Raji (cell line): ENCODE measurements at regions not wholly inside any gene's neighbourhood (a gene's known extent, or its start where the extent isn't known, plus 50 kb on each side); places are given as distances from the start of the nearest gene placed in this dataset.

ENCODE experiments used
- POLR2A ChIP-seq: IDR thresholded peaks from 2 replicates; pipeline ENCODE4 v1.6.1; 2011; ENCODE audit warnings: low read depth, low read length, control low read depth; ENCODE audit not compliant: insufficient read depth

- TF ChIP-seq POLR2A, result no peak
These were observed 160.4 kb downstream of the UACA start for GRCh38 chr15:70602834-70603560.

- TF ChIP-seq POLR2A, result no peak
These were observed 161.1 kb downstream of the UACA start for GRCh38 chr15:70602281-70602680.

- no peak for TF ChIP-seq POLR2A
These were observed 165.4 kb downstream of the UACA start for GRCh38 chr15:70597945-70598344.

GRCh38 chr15:70597056-70597603, 166.2 kb downstream of the UACA start:
- no peak for TF ChIP-seq POLR2A

GRCh38 chr15:70596354-70597055, 166.9 kb downstream of the UACA start:
- no peak for TF ChIP-seq POLR2A

GRCh38 chr15:70593795-70594194, 169.6 kb downstream of the UACA start:
- TF ChIP-seq POLR2A, result no peak

- no peak for TF ChIP-seq POLR2A
These were observed 173.6 kb downstream of the UACA start for GRCh38 chr15:70589728-70590127.

- no peak for TF ChIP-seq POLR2A
These were observed 174.1 kb downstream of the UACA start for GRCh38 chr15:70589221-70589620.

DNA sequence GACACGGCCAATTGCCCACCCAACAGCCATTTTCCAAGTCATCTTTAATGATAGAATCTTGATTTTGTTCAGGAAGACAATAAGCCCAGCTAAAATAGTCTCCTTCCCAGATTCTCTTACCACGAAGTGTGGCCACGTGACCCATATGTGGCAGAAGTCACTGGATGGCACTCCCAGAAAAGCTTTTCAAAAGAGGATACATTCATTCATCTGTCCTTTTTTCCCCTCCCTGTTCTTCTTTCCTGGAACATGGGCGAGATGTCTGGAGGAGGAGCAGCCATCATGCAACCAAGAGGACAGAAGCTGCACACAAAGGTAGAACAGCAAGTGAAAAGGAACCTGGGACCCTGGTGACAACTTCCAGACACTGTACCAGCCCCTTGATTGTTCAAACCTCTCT, 174.7 kb downstream of the UACA start:
- TF ChIP-seq POLR2A, result no peak

DNA sequence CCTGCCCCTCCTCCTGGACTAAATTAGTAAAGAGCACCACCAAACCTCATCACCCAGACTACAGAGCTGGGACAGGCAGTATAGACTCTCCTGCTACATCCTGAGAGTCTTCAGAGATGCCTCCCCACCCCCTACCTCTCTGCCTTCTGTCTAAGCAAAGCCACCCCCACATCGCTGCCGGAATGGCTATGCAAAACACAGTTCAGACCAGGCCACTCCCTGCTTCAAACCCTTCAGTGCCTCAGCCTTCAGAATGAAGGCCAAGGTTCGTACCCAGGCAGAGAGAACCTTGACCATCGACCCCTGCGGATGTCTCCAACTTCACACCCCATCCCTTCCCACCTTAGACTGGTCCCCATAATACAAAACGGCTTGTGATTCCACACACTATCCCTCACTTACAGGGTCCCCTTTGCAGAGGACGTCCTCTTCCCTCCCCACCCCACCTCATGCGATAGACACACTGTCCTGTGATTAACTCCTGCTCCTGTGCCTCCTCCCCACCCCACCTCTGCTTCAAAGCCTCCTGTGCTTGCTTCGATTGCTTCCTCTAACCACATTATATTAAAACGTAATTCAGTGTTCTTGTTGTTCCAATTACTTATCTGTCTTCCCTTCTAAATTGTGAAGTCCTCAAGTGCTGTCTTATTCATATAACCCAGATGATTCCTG, 175.3 kb downstream of the UACA start:
- TF ChIP-seq POLR2A, result no peak

DNA sequence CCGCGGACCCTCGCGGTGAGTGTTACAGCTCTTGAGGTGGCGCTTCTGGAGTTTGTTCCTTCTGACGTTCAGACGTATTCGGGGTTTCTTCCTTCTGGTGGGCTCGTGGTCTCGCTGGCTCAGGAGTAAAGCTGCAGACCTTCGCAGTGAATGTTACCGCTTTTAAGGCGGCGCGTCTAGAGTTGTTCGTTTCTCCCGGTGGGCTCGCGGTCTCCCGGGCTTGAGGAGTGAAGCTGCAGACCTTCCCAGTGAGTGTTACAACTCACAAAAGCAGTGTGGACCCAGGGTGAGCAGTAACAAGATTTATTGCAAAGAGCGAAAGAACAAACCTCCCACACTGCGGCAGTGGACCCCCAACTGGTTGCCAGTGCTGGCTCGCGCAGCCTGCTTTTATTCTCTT, 177.1 kb downstream of the UACA start:
- TF ChIP-seq POLR2A, result no peak

GRCh38 chr15:70585707-70586034, 177.7 kb downstream of the UACA start:
- no peak for TF ChIP-seq POLR2A

GRCh38 chr15:70584838-70585706, 178.3 kb downstream of the UACA start:
- TF ChIP-seq POLR2A, result no peak

GRCh38 chr15:70584441-70584837, 178.9 kb downstream of the UACA start:
- TF ChIP-seq POLR2A, result no peak

- TF ChIP-seq POLR2A, result no peak
These were observed 180.4 kb downstream of the UACA start for GRCh38 chr15:70583006-70583405.

DNA sequence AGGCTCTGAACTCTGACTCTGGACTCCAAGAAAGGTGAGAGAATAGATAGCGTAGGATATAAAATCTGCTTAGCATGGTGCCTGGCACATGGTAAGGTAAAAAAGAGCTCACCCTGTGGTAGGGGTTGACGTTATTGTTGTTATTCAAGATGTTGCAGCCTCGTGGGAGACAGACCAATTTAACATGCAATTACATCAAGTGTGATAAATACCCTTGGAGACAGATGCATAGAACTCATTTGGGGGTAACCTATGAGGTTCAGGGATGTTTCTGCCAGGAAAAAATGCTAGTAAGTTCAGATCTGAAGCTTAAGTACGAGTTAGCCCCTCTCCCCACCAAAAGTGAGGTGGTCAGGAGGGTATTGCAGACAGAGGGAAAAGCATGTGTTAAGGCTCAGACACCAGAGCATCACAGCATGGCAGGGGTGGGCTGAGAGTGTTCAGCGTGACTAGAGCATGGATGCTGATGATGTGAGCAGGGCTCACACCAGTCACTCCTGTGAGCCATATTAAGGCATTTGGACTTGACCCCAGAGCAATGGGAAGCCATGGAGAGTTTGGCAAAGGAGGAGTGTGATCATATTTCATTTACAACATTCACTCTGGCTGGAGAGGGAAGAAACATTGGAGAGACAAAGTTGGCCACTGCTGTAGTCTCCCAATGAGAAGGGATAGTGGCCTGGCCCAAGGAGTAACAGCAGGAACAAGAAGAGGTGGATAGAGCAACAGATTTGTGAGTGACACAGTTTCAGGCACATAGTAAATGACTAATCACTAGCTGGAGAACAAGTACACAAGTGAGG, 181.0 kb downstream of the UACA start:
- no peak for TF ChIP-seq POLR2A
